Caco-2 (cell line): ENCODE measurements at regions not wholly inside any gene's neighbourhood (a gene's known extent, or its start where the extent isn't known, plus 50 kb on each side); places are given as distances from the start of the nearest gene placed in this dataset.

Experiments used
- BruUV-seq: library from RNA; stranded (reverse); fragments of 400-500 nt; replicated peaks from 2 replicates; lab custom pipeline; 2021; lab: Mats Ljungman, UMichigan
- CTCF ChIA-PET: fragments of 300-600 bp; sonication (Branson Sonifier 250); formaldehyde crosslinking; loops from one replicate; lab custom pipeline; 2022; ENCODE audit warnings: antibody characterized with exemption; lab: Charles Lee
- POLR2A ChIA-PET: fragments of 300-600 bp; sonication (Branson Sonifier 250); formaldehyde crosslinking; loops from one replicate; lab custom pipeline; 2022; ENCODE audit warnings: antibody characterized with exemption; lab: Charles Lee
- DNase-seq, 2 experiments: peaks; one replicate each; pipeline versions ENCODE4 v3.0.0 to v3.0.0-alpha.2; 2020 to 2022
- H3K27me3 ChIP-seq: replicated peaks from 2 replicates; pipeline ENCODE4 v1.6.0; 2011; ENCODE audit warnings: low read length; ENCODE audit not compliant: control insufficient read depth, insufficient read depth
- H3K36me3 ChIP-seq: 2 replicates; pipeline ENCODE4 v1.5.1; 2011; ENCODE audit warnings: low read length; ENCODE audit not compliant: control insufficient read depth, insufficient read depth
- H3K4me1 ChIP-seq: fragments of 250-450 bp; sonication (Bioruptor Pico); 2 replicates; pipeline ENCODE4 v1.5.1; 2020; ENCODE audit warnings: mild to moderate bottlenecking
- H3K4me3 ChIP-seq: 2 replicates; pipeline ENCODE4 v1.5.1; 2011; ENCODE audit warnings: low read depth, mild to moderate bottlenecking, control low read depth, low read length
- H3K9me3 ChIP-seq: fragments of 250-450 bp; sonication (Bioruptor Pico); 2 replicates; pipeline ENCODE4 v1.5.1; 2020; ENCODE audit warnings: mild to moderate bottlenecking, moderate library complexity
- H3K27ac Mint-ChIP-seq: one replicate; pipeline ENCODE4 v1.8.0; 2022; ENCODE audit warnings: mixed read lengths; ENCODE audit not compliant: unreplicated experiment
- H3K27me3 Mint-ChIP-seq: one replicate; pipeline ENCODE4 v1.8.0; 2022; ENCODE audit warnings: mixed read lengths; ENCODE audit not compliant: insufficient read depth, unreplicated experiment
- H3K36me3 Mint-ChIP-seq: one replicate; pipeline ENCODE4 v1.8.0; 2022; ENCODE audit warnings: mild to moderate bottlenecking, mixed read lengths; ENCODE audit not compliant: insufficient read depth, unreplicated experiment
- H3K4me1 Mint-ChIP-seq: one replicate; pipeline ENCODE4 v1.8.0; 2022; ENCODE audit warnings: low read depth, mixed read lengths; ENCODE audit not compliant: unreplicated experiment
- H3K4me3 Mint-ChIP-seq: one replicate; pipeline ENCODE4 v1.8.0; 2022; ENCODE audit warnings: mild to moderate bottlenecking, moderate library complexity, mixed read lengths; ENCODE audit not compliant: unreplicated experiment
- H3K9me3 Mint-ChIP-seq: one replicate; pipeline ENCODE4 v1.8.0; 2022; ENCODE audit warnings: mixed read lengths; ENCODE audit not compliant: unreplicated experiment
- CTCF ChIP-seq, 2 experiments: fragments of 200-600 bp in 1 of 2; IDR thresholded peaks; 1 replicate in 1 of 2; 2 replicates in 1 of 2; pipeline versions ENCODE4 v1.5.1 to v1.8.0; 2011 to 2022; ENCODE audit warnings: antibody characterized with exemption in 1 of 2, control low read depth in 1 of 2, inconsistent platforms in 1 of 2, low read depth in 1 of 2, low read length in 1 of 2, mild to moderate bottlenecking in 1 of 2, moderate library complexity in 1 of 2; ENCODE audit not compliant: insufficient read depth in 1 of 2, severe bottlenecking in 1 of 2, unreplicated experiment in 1 of 2
- intact Hi-C: fragments of 100-400 bp; cut with micrococcal nuclease; formaldehyde crosslinking; loops from one replicate; pipeline ENCODE4 v1.10.0; 2022; ENCODE audit not compliant: unreplicated experiment

GRCh38 chr3:147152476-147152875 lies 253.9 kb downstream of the ZIC4 start:
- Mint-ChIP-seq H3K4me1 (no peaks in the 10 kb centered on the region), H3K4me3 (no peak overlapping the region), H3K27ac (no peak overlapping the region), H3K27me3 (no peaks in the 10 kb centered on the region), H3K9me3 (no peaks in the 10 kb centered on the region), H3K36me3 (no peaks in the 10 kb centered on the region)
- Histone ChIP-seq H3K4me3 (no peak overlapping the region), H3K9me3 (no peaks in the 10 kb centered on the region), H3K27me3 (no peaks in the 10 kb centered on the region), H3K4me1 (no peaks in the 10 kb centered on the region), H3K36me3 (no peaks in the 10 kb centered on the region)
- intact Hi-C loops, result no loop called here
- no TSS peak for BruUV-seq
- CTCF ChIA-PET, result no interaction called here
- no peak for DNase-seq
- no peak for TF ChIP-seq CTCF (IDR thresholded peaks at IDR 0.05; ENCODE audit: insufficient read depth in 1 of 2, low read depth in 1 of 2, low read length in 1 of 2, severe bottlenecking in 1 of 2, unreplicated experiment in 1 of 2)
- POLR2A ChIA-PET, result no interaction called here

- intact Hi-C loops, result no loop called here
- ChIA-PET CTCF (no interaction called here), POLR2A (no interaction called here)
- no peaks in the 10 kb centered on the region for H3K9me3 ChIP-seq
- H3K4me3 Mint-ChIP-seq, result no peak overlapping the region
- no peak for DNase-seq
- no peak overlapping the region for H3K27ac Mint-ChIP-seq
- H3K36me3 ChIP-seq, result no peaks in the 10 kb centered on the region
- H3K4me3 ChIP-seq, result no peak overlapping the region
- no TSS peak for BruUV-seq
- no peaks in the 10 kb centered on the region for H3K4me1 Mint-ChIP-seq
- H3K9me3 Mint-ChIP-seq, result no peaks in the 10 kb centered on the region
- H3K27me3 ChIP-seq, result no peaks in the 10 kb centered on the region
- H3K27me3 Mint-ChIP-seq, result no peaks in the 10 kb centered on the region
- TF ChIP-seq CTCF (IDR thresholded peaks at IDR 0.05; ENCODE audit: insufficient read depth in 1 of 2, low read depth in 1 of 2, low read length in 1 of 2, severe bottlenecking in 1 of 2, unreplicated experiment in 1 of 2), result no peak
- no peaks in the 10 kb centered on the region for H3K36me3 Mint-ChIP-seq
- no peaks in the 10 kb centered on the region for H3K4me1 ChIP-seq
Observed at GRCh38 chr3:147141516-147142288, 264.6 kb downstream of the ZIC4 start.

GRCh38 chr3:147139341-147139740 lies 267.0 kb downstream of the ZIC4 start:
- Mint-ChIP-seq H3K9me3 (no peaks in the 10 kb centered on the region), H3K36me3 (no peaks in the 10 kb centered on the region), H3K27me3 (no peaks in the 10 kb centered on the region), H3K27ac (no peak overlapping the region), H3K4me3 (no peak overlapping the region), H3K4me1 (no peaks in the 10 kb centered on the region)
- H3K36me3 ChIP-seq, result no peaks in the 10 kb centered on the region
- no peaks in the 10 kb centered on the region for H3K27me3 ChIP-seq
- no peak for TF ChIP-seq CTCF (IDR thresholded peaks at IDR 0.05; ENCODE audit: insufficient read depth in 1 of 2, low read depth in 1 of 2, low read length in 1 of 2, severe bottlenecking in 1 of 2, unreplicated experiment in 1 of 2)
- no peak for DNase-seq
- H3K4me1 ChIP-seq, result no peaks in the 10 kb centered on the region
- POLR2A ChIA-PET, result no interaction called here
- no peak overlapping the region for H3K4me3 ChIP-seq
- intact Hi-C loops, result no loop called here
- H3K9me3 ChIP-seq, result no peaks in the 10 kb centered on the region
- CTCF ChIA-PET, result no interaction called here
- BruUV-seq, result no TSS peak
